H1 (cell line): ENCODE measurements at regions not wholly inside any gene's neighbourhood (a gene's known extent, or its start where the extent isn't known, plus 50 kb on each side); places are given as distances from the start of the nearest gene placed in this dataset.

Source experiments
- CTCF ChIA-PET: fragments of 300-600 bp; sonication (Branson Sonifier 250); formaldehyde crosslinking; loops from one replicate; lab custom pipeline; 2021; ENCODE audit not compliant: partially characterized antibody; lab: Charles Lee
- POLR2A ChIA-PET: fragments of 300-600 bp; sonication (Branson Sonifier 250); formaldehyde crosslinking; loops from one replicate; lab custom pipeline; 2021; ENCODE audit warnings: inconsistent platforms; ENCODE audit not compliant: partially characterized antibody; lab: Charles Lee
- DNase-seq, 2 experiments: peaks; one replicate each; pipeline versions ENCODE4 v3.0.0 to v3.0.0-alpha.2; 2010 to 2022; ENCODE audit warnings: low spot score in 2 of 2, low read depth in 1 of 2, mixed read lengths in 1 of 2
- FAIRE-seq: peaks from 2 replicates; lab custom pipeline; 2011; peaks lifted over from hg19 to GRCh38; lab: Jason Lieb, UNC
- H2AFZ ChIP-seq: 2 replicates; pipeline ENCODE4 v1.8.1; 2012; ENCODE audit warnings: low read length, inconsistent platforms
- H2AK5ac ChIP-seq: 2 replicates; pipeline ENCODE4 v1.6.1; 2013; ENCODE audit warnings: low read depth, low read length
- H2BK120ac ChIP-seq: replicated peaks from 2 replicates; pipeline ENCODE3; 2013; ENCODE audit warnings: low read depth, low read length, inconsistent platforms
- H2BK12ac ChIP-seq: 2 replicates; pipeline ENCODE4 v1.6.1; 2013; ENCODE audit warnings: low read depth, low read length
- H2BK15ac ChIP-seq: 2 replicates; pipeline ENCODE4 v1.6.1; 2013; ENCODE audit warnings: low read length
- H2BK20ac ChIP-seq: 2 replicates; pipeline ENCODE4 v1.6.1; 2013; ENCODE audit warnings: low read length
- H2BK5ac ChIP-seq: 2 replicates; pipeline ENCODE4 v1.6.1; 2013; ENCODE audit warnings: low read depth, low read length
- H3K14ac ChIP-seq: 2 replicates; pipeline ENCODE4 v1.6.1; 2013; ENCODE audit warnings: inconsistent platforms; ENCODE audit not compliant: insufficient read length
- H3K18ac ChIP-seq: 2 replicates; pipeline ENCODE4 v1.6.1; 2013; ENCODE audit warnings: low read length; ENCODE audit errors: extremely low read depth
- H3K23ac ChIP-seq: 2 replicates; pipeline ENCODE4 v1.6.1; 2013; ENCODE audit warnings: inconsistent platforms; ENCODE audit not compliant: insufficient read length
- H3K23me2 ChIP-seq: 2 replicates; pipeline ENCODE4 v1.6.1; 2013; ENCODE audit warnings: low read depth, low read length
- H3K27ac ChIP-seq: 2 replicates; pipeline ENCODE4 v1.6.1; 2011; ENCODE audit warnings: low read depth, low read length, inconsistent platforms
- H3K27me3 ChIP-seq, 4 experiments: replicated peaks in 1 of 4; 1 replicate in 1 of 4; 2 replicates in 3 of 4; pipeline versions ENCODE4 v1.6.1 to v1.8.1; 2011 to 2013; ENCODE audit warnings: low read length in 3 of 4, mild to moderate bottlenecking in 3 of 4, inconsistent platforms in 2 of 4, mixed read lengths in 2 of 4, moderate library complexity in 1 of 4; ENCODE audit not compliant: control insufficient read depth in 3 of 4, insufficient read depth in 3 of 4; ENCODE audit errors: extremely low read depth in 1 of 4
- H3K36me3 ChIP-seq, 4 experiments: 2 replicates each; pipeline versions ENCODE4 v1.6.1 to v1.8.1; 2011 to 2013; ENCODE audit warnings: mild to moderate bottlenecking in 4 of 4, low read length in 3 of 4, moderate library complexity in 2 of 4, control low read depth in 1 of 4, inconsistent platforms in 1 of 4; ENCODE audit not compliant: insufficient read depth in 4 of 4, control insufficient read depth in 2 of 4
- H3K4ac ChIP-seq: replicated peaks from 2 replicates; pipeline ENCODE3; 2013; ENCODE audit warnings: low read length, low read depth, mixed read lengths, inconsistent platforms; ENCODE audit not compliant: insufficient read length
- H3K4me1 ChIP-seq, 4 experiments: replicated peaks in 1 of 4; 1 replicate in 1 of 4; 2 replicates in 3 of 4; pipeline versions ENCODE4 v1.6.1 to v1.8.1; 2011 to 2013; ENCODE audit warnings: low read length in 3 of 4, inconsistent platforms in 2 of 4, mixed read lengths in 1 of 4; ENCODE audit not compliant: insufficient read depth in 4 of 4, control insufficient read depth in 3 of 4
- H3K4me2 ChIP-seq, 2 experiments: 2 replicates each; pipeline versions ENCODE4 v1.6.1 to v1.8.1; 2011 to 2013; ENCODE audit warnings: low read depth in 2 of 2, low read length in 2 of 2, control low read depth in 1 of 2, inconsistent platforms in 1 of 2, mild to moderate bottlenecking in 1 of 2; ENCODE audit not compliant: insufficient read depth in 1 of 2
- H3K4me3 ChIP-seq, 4 experiments: fragments of 200-600, 300-600 bp in 1 of 4; sonication (generic), shearing (Covaris generic), sonication (Bioruptor Twin) in 1 of 4; 2 replicates each; pipeline versions ENCODE4 v1.5.1 to v1.8.1; 2011 to 2016; ENCODE audit warnings: low read length in 4 of 4, low read depth in 3 of 4, control low read depth in 2 of 4, inconsistent platforms in 2 of 4, mild to moderate bottlenecking in 2 of 4, mixed read lengths in 1 of 4, moderate library complexity in 1 of 4; ENCODE audit not compliant: insufficient read depth in 2 of 4; ENCODE audit errors: extremely low read depth in 1 of 4
- H3K56ac ChIP-seq: replicated peaks from 2 replicates; pipeline ENCODE3; 2013; ENCODE audit warnings: low read depth, mild to moderate bottlenecking, mixed read lengths, low read length, inconsistent platforms; ENCODE audit not compliant: insufficient read length
- H3K79me1 ChIP-seq: 2 replicates; pipeline ENCODE4 v1.6.1; 2013; ENCODE audit warnings: low read depth, low read length, control low read depth
- H3K79me2 ChIP-seq, 2 experiments: 2 replicates each; pipeline versions ENCODE4 v1.6.1 to v1.8.1; 2012 to 2013; ENCODE audit warnings: low read length in 2 of 2, mild to moderate bottlenecking in 2 of 2, inconsistent platforms in 1 of 2; ENCODE audit not compliant: insufficient read depth in 2 of 2, control insufficient read depth in 1 of 2
- H3K9ac ChIP-seq, 4 experiments: replicated peaks in 1 of 4; 1 replicate in 1 of 4; 2 replicates in 3 of 4; pipeline versions ENCODE4 v1.6.1 to v1.8.1; 2011 to 2013; ENCODE audit warnings: low read depth in 3 of 4, low read length in 3 of 4, control low read depth in 2 of 4, mild to moderate bottlenecking in 2 of 4, moderate library complexity in 2 of 4, inconsistent platforms in 1 of 4; ENCODE audit errors: extremely low read depth in 1 of 4
- H3K9me3 ChIP-seq, 2 experiments: 2 replicates each; pipeline versions ENCODE4 v1.6.1 to v1.8.1; 2012 to 2013; ENCODE audit warnings: mild to moderate bottlenecking in 2 of 2, moderate library complexity in 2 of 2, control low read depth in 1 of 2, inconsistent platforms in 1 of 2, low read depth in 1 of 2, low read length in 1 of 2, mixed read lengths in 1 of 2; ENCODE audit not compliant: insufficient read depth in 2 of 2
- H4K20me1 ChIP-seq, 2 experiments: replicated peaks in 1 of 2; 2 replicates each; pipeline versions ENCODE3 to v1.8.1; 2011 to 2013; ENCODE audit warnings: inconsistent platforms in 2 of 2, low read length in 2 of 2, mild to moderate bottlenecking in 1 of 2; ENCODE audit not compliant: insufficient read depth in 2 of 2, control insufficient read depth in 1 of 2
- H4K5ac ChIP-seq: 2 replicates; pipeline ENCODE4 v1.6.1; 2013; ENCODE audit warnings: low read length, low read depth, mixed read lengths, inconsistent platforms; ENCODE audit not compliant: insufficient read length
- H4K8ac ChIP-seq: 2 replicates; pipeline ENCODE4 v1.8.0; 2013; ENCODE audit warnings: mild to moderate bottlenecking, moderate library complexity, low read length, inconsistent platforms; ENCODE audit not compliant: insufficient read depth; ENCODE audit errors: extremely low read depth
- H4K91ac ChIP-seq: replicated peaks from 2 replicates; pipeline ENCODE3; 2013; ENCODE audit warnings: low read length, mixed read lengths, inconsistent platforms; ENCODE audit not compliant: insufficient read length
- ATF2 ChIP-seq: IDR thresholded peaks from 2 replicates; pipeline ENCODE4 v1.6.1; 2012; ENCODE audit warnings: low read length, inconsistent platforms
- BACH1 ChIP-seq: IDR thresholded peaks from 2 replicates; pipeline ENCODE4 v1.6.1; 2012; ENCODE audit warnings: low read length, improper control_type of control experiment
- BCL11A ChIP-seq, 2 experiments: IDR thresholded peaks; one replicate each; pipeline ENCODE4 v1.6.1; 2011; ENCODE audit warnings: low read depth in 2 of 2, low read length in 2 of 2, mild to moderate bottlenecking in 2 of 2
- CTCF ChIP-seq, 3 experiments: IDR thresholded peaks; 1 replicate in 2 of 3; 2 replicates in 1 of 3; pipeline versions ENCODE4 v1.5.1 to v1.6.1; 2011; ENCODE audit warnings: low read length in 3 of 3, mild to moderate bottlenecking in 3 of 3, inconsistent platforms in 2 of 3, low read depth in 1 of 3, moderate library complexity in 1 of 3; ENCODE audit not compliant: insufficient read depth in 1 of 3; ENCODE audit errors: control extremely low read depth in 1 of 3
- E2F6 ChIP-seq: IDR thresholded peaks from 2 replicates; pipeline ENCODE4 v1.6.1; 2012; ENCODE audit warnings: inconsistent platforms
- POLR2AphosphoS5 ChIP-seq: IDR thresholded peaks from 2 replicates; pipeline ENCODE4 v1.6.1; 2011; ENCODE audit warnings: low read depth, low read length
- SAP30 ChIP-seq: fragments of 300-600 bp; sonication (generic); IDR thresholded peaks from 2 replicates; pipeline ENCODE4 v1.7.1; 2012; ENCODE audit warnings: low read length, moderate library complexity, mild to moderate bottlenecking, inconsistent platforms; ENCODE audit not compliant: insufficient read depth, insufficient replicate concordance
- SIX5 ChIP-seq: IDR thresholded peaks from 2 replicates; pipeline ENCODE4 v1.6.1; 2011; ENCODE audit warnings: mild to moderate bottlenecking, low read depth, low read length
- TBP ChIP-seq: IDR thresholded peaks from 2 replicates; pipeline ENCODE4 v1.6.1; 2011; ENCODE audit warnings: low read depth, low read length, improper control_type of control experiment
- YY1 ChIP-seq: IDR thresholded peaks from 2 replicates; pipeline ENCODE4 v1.6.1; 2011; ENCODE audit warnings: low read depth, mild to moderate bottlenecking, low read length
- WGBS, 2 experiments: shearing (Covaris generic) in 1 of 2; methylation state at CpG; one replicate each; pipeline versions ENCODE4 v1.1.6 to v1.1.7; 2013 to 2015; ENCODE audit warnings: low lambda C conversion rate in 2 of 2, mixed read lengths in 2 of 2, inconsistent platforms in 1 of 2, low coverage in 1 of 2, missing lambda C conversion rate in 1 of 2; ENCODE audit not compliant: insufficient replicate concordance in 2 of 2, insufficient coverage in 1 of 2, insufficient read length in 1 of 2; ENCODE audit errors: extremely low coverage in 1 of 2, missing lambda C conversion rate in 1 of 2; 5-methylcytosine and 5-hydroxymethylcytosine counted together

- H3K4me2 ChIP-seq, result no peak overlapping the region
- no peak overlapping the region for H3K14ac ChIP-seq
- no peak overlapping the region for H3K27ac ChIP-seq
- H3K56ac ChIP-seq, result no peak overlapping the region
- FAIRE-seq, result no peak
- H3K4me1 ChIP-seq, result no peaks in the 10 kb centered on the region
- no peak overlapping the region for H2BK12ac ChIP-seq
- no peak overlapping the region for H4K8ac ChIP-seq
- H3K23me2 ChIP-seq, result no peaks in the 10 kb centered on the region
- H3K79me2 ChIP-seq, result no peaks in the 10 kb centered on the region
- H3K18ac ChIP-seq, result no peak overlapping the region
- H3K79me1 ChIP-seq, result no peaks in the 10 kb centered on the region
- no peaks in the 10 kb centered on the region for H3K27me3 ChIP-seq
- no peaks in the 10 kb centered on the region for H3K9me3 ChIP-seq
- H2AFZ ChIP-seq, result no peak overlapping the region; the same call in 1 of the 2 replicates
- H2BK120ac ChIP-seq, result no peak overlapping the region
- H3K23ac ChIP-seq, result no peak overlapping the region
- no peak for DNase-seq
- no peak overlapping the region for H2AK5ac ChIP-seq
- CTCF ChIA-PET, result interaction anchor here (1.5 kb wide), 1 partner anchor 34 kb away, joined by 3 read pairs; no protein-coding TSS in a partner anchor
- no peak overlapping the region for H3K9ac ChIP-seq
- H4K91ac ChIP-seq, result no peak overlapping the region
- WGBS, 2 experiments, result 96% methylated on average over 2 of the region's 2 CpGs; no CpG with 5 or more reads in 1 of the 2 experiments
- H3K36me3 ChIP-seq, result no peaks in the 10 kb centered on the region
- H2BK5ac ChIP-seq, result no peak overlapping the region
- H3K4ac ChIP-seq, result no peak overlapping the region
- no peak overlapping the region for H2BK15ac ChIP-seq
- H2BK20ac ChIP-seq, result no peak overlapping the region
- H4K5ac ChIP-seq, result no peak overlapping the region
- no peak overlapping the region for H3K4me3 ChIP-seq
- POLR2A ChIA-PET, result no interaction called here
- no peaks in the 10 kb centered on the region for H4K20me1 ChIP-seq
- TF ChIP-seq ATF2 (no peak), CTCF (IDR thresholded peaks at IDR 0.05; ENCODE audit: control extremely low read depth in 1 of 3, insufficient read depth in 1 of 3, low read depth in 1 of 3, low read length in 3 of 3) (no peak), YY1 (no peak), SAP30 (no peak), BCL11A (IDR thresholded peaks at IDR 0.05; ENCODE audit: low read depth in 2 of 2, low read length in 2 of 2) (no peak), E2F6 (no peak), TBP (no peak), SIX5 (no peak), POLR2AphosphoS5 (no peak), BACH1 (no peak)
These were observed 62.9 kb upstream of the NDST3 start for GRCh38 chr4:117971403-117971802.
